H1 (cell line): ENCODE measurements at regions not wholly inside any gene's neighbourhood (a gene's known extent, or its start where the extent isn't known, plus 50 kb on each side); places are given as distances from the start of the nearest gene placed in this dataset.

Experiments
- CREB1 ChIP-seq: IDR thresholded peaks from 2 replicates; pipeline ENCODE4 v1.6.1; 2012; ENCODE audit warnings: inconsistent platforms
- CTCF ChIP-seq, 3 experiments: IDR thresholded peaks; 1 replicate in 2 of 3; 2 replicates in 1 of 3; pipeline versions ENCODE4 v1.5.1 to v1.6.1; 2011; ENCODE audit warnings: low read length in 3 of 3, mild to moderate bottlenecking in 3 of 3, inconsistent platforms in 2 of 3, low read depth in 1 of 3, moderate library complexity in 1 of 3; ENCODE audit not compliant: insufficient read depth in 1 of 3; ENCODE audit errors: control extremely low read depth in 1 of 3
- EP300 ChIP-seq, 2 experiments: IDR thresholded peaks; 1 replicate in 1 of 2; 2 replicates in 1 of 2; pipeline ENCODE4 v1.6.1; 2011 to 2012; ENCODE audit warnings: low read depth in 2 of 2, low read length in 2 of 2, mild to moderate bottlenecking in 2 of 2, borderline replicate concordance in 1 of 2, inconsistent platforms in 1 of 2, moderate library complexity in 1 of 2
- RNF2 ChIP-seq: fragments of 200-900, 300-1000 bp; sonication (generic); IDR thresholded peaks from 2 replicates; pipeline ENCODE4 v1.7.1; 2016; ENCODE audit warnings: borderline replicate concordance, low read depth, mild to moderate bottlenecking, antibody characterized with exemption, low read length; ENCODE audit not compliant: poor library complexity, severe bottlenecking; ENCODE audit errors: missing control alignments
- TAF1 ChIP-seq: IDR thresholded peaks from 2 replicates; pipeline ENCODE4 v1.6.1; 2011; ENCODE audit warnings: mild to moderate bottlenecking, low read depth, low read length
- TF ChIP-seq, protein P1 (sequence below): fragments of 300-600 bp; sonication (generic); IDR thresholded peaks from 2 replicates; pipeline ENCODE4 v1.7.1; 2012; ENCODE audit warnings: low read length, moderate library complexity, mild to moderate bottlenecking, inconsistent platforms; ENCODE audit not compliant: insufficient replicate concordance

DNA sequence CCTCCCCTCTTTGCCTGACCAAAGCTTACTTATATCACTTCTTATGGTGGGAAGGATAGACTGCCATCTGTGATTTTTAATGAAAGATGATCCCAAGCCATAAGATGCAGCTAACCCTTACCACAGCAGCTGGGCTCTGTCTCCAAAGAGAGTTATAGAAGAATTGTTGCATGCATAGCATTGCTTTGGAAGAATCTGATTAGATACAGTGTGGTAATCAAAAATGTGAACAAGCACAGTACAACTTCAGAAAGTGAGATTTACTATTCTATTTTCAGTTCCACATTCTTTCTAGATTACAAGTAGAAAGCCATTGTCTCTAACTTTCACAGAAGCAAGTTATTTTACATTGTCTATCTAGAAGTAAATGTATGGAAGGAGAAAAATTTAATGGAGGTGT is 129.0 kb upstream of the ACVR2A start (continued):
- TF ChIP-seq, protein P1, sequence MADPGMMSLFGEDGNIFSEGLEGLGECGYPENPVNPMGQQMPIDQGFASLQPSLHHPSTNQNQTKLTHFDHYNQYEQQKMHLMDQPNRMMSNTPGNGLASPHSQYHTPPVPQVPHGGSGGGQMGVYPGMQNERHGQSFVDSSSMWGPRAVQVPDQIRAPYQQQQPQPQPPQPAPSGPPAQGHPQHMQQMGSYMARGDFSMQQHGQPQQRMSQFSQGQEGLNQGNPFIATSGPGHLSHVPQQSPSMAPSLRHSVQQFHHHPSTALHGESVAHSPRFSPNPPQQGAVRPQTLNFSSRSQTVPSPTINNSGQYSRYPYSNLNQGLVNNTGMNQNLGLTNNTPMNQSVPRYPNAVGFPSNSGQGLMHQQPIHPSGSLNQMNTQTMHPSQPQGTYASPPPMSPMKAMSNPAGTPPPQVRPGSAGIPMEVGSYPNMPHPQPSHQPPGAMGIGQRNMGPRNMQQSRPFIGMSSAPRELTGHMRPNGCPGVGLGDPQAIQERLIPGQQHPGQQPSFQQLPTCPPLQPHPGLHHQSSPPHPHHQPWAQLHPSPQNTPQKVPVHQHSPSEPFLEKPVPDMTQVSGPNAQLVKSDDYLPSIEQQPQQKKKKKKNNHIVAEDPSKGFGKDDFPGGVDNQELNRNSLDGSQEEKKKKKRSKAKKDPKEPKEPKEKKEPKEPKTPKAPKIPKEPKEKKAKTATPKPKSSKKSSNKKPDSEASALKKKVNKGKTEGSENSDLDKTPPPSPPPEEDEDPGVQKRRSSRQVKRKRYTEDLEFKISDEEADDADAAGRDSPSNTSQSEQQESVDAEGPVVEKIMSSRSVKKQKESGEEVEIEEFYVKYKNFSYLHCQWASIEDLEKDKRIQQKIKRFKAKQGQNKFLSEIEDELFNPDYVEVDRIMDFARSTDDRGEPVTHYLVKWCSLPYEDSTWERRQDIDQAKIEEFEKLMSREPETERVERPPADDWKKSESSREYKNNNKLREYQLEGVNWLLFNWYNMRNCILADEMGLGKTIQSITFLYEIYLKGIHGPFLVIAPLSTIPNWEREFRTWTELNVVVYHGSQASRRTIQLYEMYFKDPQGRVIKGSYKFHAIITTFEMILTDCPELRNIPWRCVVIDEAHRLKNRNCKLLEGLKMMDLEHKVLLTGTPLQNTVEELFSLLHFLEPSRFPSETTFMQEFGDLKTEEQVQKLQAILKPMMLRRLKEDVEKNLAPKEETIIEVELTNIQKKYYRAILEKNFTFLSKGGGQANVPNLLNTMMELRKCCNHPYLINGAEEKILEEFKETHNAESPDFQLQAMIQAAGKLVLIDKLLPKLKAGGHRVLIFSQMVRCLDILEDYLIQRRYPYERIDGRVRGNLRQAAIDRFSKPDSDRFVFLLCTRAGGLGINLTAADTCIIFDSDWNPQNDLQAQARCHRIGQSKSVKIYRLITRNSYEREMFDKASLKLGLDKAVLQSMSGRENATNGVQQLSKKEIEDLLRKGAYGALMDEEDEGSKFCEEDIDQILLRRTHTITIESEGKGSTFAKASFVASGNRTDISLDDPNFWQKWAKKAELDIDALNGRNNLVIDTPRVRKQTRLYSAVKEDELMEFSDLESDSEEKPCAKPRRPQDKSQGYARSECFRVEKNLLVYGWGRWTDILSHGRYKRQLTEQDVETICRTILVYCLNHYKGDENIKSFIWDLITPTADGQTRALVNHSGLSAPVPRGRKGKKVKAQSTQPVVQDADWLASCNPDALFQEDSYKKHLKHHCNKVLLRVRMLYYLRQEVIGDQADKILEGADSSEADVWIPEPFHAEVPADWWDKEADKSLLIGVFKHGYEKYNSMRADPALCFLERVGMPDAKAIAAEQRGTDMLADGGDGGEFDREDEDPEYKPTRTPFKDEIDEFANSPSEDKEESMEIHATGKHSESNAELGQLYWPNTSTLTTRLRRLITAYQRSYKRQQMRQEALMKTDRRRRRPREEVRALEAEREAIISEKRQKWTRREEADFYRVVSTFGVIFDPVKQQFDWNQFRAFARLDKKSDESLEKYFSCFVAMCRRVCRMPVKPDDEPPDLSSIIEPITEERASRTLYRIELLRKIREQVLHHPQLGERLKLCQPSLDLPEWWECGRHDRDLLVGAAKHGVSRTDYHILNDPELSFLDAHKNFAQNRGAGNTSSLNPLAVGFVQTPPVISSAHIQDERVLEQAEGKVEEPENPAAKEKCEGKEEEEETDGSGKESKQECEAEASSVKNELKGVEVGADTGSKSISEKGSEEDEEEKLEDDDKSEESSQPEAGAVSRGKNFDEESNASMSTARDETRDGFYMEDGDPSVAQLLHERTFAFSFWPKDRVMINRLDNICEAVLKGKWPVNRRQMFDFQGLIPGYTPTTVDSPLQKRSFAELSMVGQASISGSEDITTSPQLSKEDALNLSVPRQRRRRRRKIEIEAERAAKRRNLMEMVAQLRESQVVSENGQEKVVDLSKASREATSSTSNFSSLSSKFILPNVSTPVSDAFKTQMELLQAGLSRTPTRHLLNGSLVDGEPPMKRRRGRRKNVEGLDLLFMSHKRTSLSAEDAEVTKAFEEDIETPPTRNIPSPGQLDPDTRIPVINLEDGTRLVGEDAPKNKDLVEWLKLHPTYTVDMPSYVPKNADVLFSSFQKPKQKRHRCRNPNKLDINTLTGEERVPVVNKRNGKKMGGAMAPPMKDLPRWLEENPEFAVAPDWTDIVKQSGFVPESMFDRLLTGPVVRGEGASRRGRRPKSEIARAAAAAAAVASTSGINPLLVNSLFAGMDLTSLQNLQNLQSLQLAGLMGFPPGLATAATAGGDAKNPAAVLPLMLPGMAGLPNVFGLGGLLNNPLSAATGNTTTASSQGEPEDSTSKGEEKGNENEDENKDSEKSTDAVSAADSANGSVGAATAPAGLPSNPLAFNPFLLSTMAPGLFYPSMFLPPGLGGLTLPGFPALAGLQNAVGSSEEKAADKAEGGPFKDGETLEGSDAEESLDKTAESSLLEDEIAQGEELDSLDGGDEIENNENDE = no peak
- TF ChIP-seq CREB1 = no peak
- no peak for TF ChIP-seq TAF1
- no peak for TF ChIP-seq EP300 (IDR thresholded peaks at IDR 0.05; ENCODE audit: borderline replicate concordance in 1 of 2, low read depth in 2 of 2, low read length in 2 of 2)
- TF ChIP-seq CTCF (IDR thresholded peaks at IDR 0.05; ENCODE audit: control extremely low read depth in 1 of 3, insufficient read depth in 1 of 3, low read depth in 1 of 3, low read length in 3 of 3) = no peak
- no peak for TF ChIP-seq RNF2
- TF ChIP-seq, all 59 proteins: peak for 0
